T-helper 17 cell (primary cell): ENCODE measurements at regions not wholly inside any gene's neighbourhood (a gene's known extent, or its start where the extent isn't known, plus 50 kb on each side); places are given as distances from the start of the nearest gene placed in this dataset.
A peak's percentile ranks its signal among the peaks of the same experiment; 100 is the strongest.
"Not testable (repeated sequence)": the region's sequence is repeated elsewhere in the genome, so short reads cannot be mapped to it uniquely, and the experiment has no call there.

ENCODE experiments used
- ATAC-seq: fragments of 150-1000 bp; cut with Tn5 transposase; 2 replicates; pipeline ENCODE4 v1.10.0; 2021; ENCODE audit warnings: mild to moderate bottlenecking, moderate library complexity
- DNase-seq, 3 donors: peaks; one replicate each; pipeline versions ENCODE4 v3.0.0 to v3.0.0-alpha.2; 2020 to 2021
- H3K9me3 ChIP-seq: one replicate; pipeline ENCODE4 v1.7.0; 2013; ENCODE audit warnings: low read length, mild to moderate bottlenecking; ENCODE audit not compliant: control insufficient read depth, poor library complexity, severe bottlenecking
- H3K27ac Mint-ChIP-seq: one replicate; pipeline ENCODE4 v1.8.0; 2022; ENCODE audit warnings: mild to moderate bottlenecking, moderate library complexity, mixed read lengths
- H3K27me3 Mint-ChIP-seq: one replicate; pipeline ENCODE4 v1.8.0; 2022; ENCODE audit warnings: mixed read lengths
- H3K36me3 Mint-ChIP-seq: one replicate; pipeline ENCODE4 v1.8.0; 2022; ENCODE audit warnings: low read depth, mixed read lengths
- H3K4me1 Mint-ChIP-seq: one replicate; pipeline ENCODE4 v1.8.0; 2022; ENCODE audit warnings: mild to moderate bottlenecking, mixed read lengths
- H3K4me3 Mint-ChIP-seq: one replicate; pipeline ENCODE4 v1.8.0; 2022; ENCODE audit warnings: mild to moderate bottlenecking, moderate library complexity, mixed read lengths

DNA sequence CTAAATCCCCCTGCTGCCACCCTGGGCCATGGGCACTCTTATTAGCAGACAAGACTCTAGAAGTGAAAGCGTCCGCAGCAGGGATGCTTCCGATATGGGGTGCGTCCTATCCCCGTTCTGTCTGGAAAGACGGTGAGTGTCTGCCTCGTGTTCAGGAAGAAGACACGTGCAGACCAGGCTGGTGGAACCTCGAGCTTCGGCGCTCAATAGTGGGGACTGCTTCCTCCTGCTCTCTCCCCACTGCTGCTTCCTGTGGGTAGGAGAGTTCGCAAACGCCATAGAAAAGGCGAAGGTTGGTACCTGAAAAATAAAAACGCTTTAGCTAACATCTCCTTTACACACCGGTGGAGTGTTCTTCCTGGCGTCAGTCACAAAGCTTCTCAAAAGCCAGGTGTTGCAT is 67.7 kb upstream of the LYZL2 start:
- not testable (repeated sequence) for H3K36me3 Mint-ChIP-seq
- H3K27ac Mint-ChIP-seq: peak overlapping the region; percentile 96

DNA sequence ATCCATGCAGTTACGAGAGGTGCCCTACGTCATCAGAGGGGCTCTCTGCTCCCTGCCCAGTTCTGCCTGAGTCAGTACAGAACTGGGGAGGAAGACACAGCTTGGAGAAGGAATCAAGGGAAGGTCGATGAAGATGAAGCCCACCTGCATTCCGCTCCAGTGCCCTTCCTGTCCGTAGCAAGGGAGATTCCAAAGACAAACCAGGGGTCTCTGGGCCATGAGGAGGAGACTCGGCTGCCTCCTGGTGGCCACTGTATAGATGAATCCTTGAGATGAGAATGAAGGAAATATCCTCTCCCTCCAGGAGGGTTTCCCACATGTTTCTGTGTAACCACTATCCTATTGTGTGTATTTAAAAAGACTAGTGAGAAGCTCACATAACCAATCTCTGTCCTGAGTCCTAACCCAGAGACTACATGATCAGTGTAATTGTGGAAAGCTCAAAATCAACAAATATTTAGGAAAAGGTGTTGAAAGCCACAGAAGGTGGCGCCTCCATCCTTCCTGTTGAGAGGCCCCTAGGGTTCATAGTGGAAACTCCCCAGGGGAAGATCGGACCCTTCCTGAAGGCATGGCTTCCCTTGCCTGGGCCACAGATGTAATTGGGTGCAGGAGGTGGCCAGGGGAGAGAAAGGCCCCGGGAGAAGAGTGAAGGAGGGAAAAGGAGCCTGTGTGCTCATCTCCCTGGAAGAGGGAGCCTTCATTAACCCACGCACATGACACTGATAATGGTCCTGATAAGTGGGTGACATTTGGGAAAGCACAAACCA is 67.0 kb upstream of the LYZL2 start:
- H3K9me3 ChIP-seq, H3K27me3 Mint-ChIP-seq, ATAC-seq, DNase-seq, H3K36me3 Mint-ChIP-seq: not testable (repeated sequence)
- Mint-ChIP-seq H3K27ac (peak overlapping the region; percentile 96), H3K4me1 (peaks cover 43% of the 10 kb centered on the region), H3K4me3 (peak overlapping the region; percentile 47)

More for the DNA sequence above, 67.7 kb upstream of the LYZL2 start:
- H3K27me3 Mint-ChIP-seq, DNase-seq, H3K4me3 Mint-ChIP-seq, ATAC-seq, H3K9me3 ChIP-seq: not testable (repeated sequence)
- peaks cover 46% of the 10 kb centered on the region for H3K4me1 Mint-ChIP-seq

DNA sequence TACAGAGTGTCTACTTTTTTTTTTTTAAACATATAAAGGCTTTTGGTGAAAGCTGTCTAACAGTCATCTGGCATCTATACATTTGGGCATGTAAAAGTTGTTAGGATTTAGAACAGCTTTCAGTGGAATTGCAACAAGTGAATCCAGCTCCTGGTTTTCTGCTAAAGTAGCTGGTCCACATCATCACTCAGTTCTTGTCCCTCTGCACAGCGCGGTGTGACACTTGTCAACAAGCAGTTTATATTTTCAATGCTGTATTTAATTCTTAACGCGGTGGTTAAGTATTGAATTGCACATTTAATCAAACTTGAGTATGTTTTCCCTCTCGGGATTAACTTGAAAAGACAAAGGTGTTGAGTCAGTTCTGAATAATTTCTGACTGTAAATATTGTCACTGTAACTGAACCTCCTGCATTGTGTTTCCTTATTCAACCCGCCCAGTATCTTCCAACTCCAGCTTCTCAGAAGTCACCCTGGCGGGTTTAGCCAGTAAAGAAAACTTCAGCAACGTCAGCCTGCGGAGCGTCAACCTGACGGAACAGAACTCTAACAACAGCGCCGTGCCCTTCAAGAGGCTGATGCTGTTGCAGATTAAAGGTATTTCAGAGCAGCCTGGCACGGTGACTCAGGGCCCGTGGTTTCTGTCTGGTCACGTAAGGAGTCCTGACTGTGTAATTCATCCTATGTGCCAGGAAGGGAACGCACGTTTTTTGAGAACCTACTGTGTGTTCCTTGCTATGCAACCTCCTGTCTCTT is 66.1 kb upstream of the LYZL2 start:
- ATAC-seq (peak; percentile 95), DNase-seq (peak in 2 of 3 donors; percentile 28 to 43)
- peaks cover 39% of the 10 kb centered on the region for H3K4me1 Mint-ChIP-seq
- not testable (repeated sequence) for H3K27me3 Mint-ChIP-seq, H3K36me3 Mint-ChIP-seq, H3K9me3 ChIP-seq
- peak overlapping the region; percentile 68 for H3K4me3 Mint-ChIP-seq
- H3K27ac Mint-ChIP-seq: peak overlapping the region; percentile 96

DNA sequence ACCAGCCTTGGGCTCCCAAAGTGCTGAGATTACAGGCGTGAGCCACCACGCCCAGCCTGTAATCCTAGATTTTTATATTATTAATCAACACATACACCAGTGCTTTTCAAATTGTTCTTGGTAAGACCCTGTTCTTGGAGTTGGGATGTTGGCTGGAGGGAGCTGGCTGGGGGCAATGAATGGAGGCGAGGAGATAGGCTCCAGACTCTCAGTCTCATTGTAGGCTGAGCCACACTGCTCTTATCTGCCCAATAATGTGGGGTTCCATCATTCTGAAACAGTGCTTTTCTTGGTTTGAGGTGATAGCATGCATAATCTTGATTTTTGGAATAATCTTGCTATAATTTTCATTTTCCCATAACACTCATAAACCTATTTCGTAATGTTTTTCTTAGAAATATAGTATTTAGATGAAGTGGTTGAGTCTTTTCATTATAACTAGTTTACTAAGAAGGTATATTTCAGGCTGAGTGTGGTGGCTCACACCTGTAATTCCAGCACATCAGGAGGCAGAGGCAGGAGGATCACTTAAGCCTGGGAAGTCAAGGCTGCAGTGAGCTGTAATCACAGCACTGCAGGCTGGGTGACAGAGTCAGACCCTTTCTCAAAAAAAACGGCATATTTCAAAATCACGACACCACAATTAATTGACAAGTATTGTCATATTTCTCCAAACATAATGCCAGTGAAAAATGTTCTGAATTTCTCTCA is 65.1 kb upstream of the LYZL2 start:
- Mint-ChIP-seq H3K36me3 (no peaks in the 10 kb centered on the region), H3K4me3 (no peak overlapping the region), H3K4me1 (peaks cover 32% of the 10 kb centered on the region), H3K27me3 (no peaks in the 10 kb centered on the region), H3K27ac (peak overlapping the region; percentile 96)
- DNase-seq (no peak), ATAC-seq (no peak)
- H3K9me3 ChIP-seq: no peaks in the 10 kb centered on the region

DNA sequence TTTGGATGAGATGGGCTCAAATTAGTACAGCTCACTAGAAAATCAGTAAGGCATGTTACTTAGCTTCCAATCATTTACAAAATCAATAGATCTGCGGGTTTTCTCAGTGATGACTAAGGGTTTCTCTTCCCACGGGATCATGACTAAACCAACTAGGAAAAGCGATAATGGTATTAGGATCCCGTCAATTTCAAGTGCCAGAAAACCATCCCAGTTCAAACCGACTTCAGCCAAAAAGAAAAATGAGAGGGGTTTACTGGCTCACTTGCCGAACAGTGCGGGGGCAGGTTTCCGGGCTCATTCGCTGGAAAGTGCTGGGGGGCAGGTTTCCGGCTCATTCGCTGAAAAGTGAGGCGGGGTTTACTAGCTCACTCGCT is 62.1 kb upstream of the LYZL2 start:
- Mint-ChIP-seq H3K36me3 (no peaks in the 10 kb centered on the region), H3K27ac (no peak overlapping the region), H3K27me3 (peaks cover 16% of the 10 kb centered on the region), H3K4me1 (peaks cover 10% of the 10 kb centered on the region), H3K4me3 (no peak overlapping the region)
- DNase-seq (no peak), ATAC-seq (no peak)
- H3K9me3 ChIP-seq: no peaks in the 10 kb centered on the region

DNA sequence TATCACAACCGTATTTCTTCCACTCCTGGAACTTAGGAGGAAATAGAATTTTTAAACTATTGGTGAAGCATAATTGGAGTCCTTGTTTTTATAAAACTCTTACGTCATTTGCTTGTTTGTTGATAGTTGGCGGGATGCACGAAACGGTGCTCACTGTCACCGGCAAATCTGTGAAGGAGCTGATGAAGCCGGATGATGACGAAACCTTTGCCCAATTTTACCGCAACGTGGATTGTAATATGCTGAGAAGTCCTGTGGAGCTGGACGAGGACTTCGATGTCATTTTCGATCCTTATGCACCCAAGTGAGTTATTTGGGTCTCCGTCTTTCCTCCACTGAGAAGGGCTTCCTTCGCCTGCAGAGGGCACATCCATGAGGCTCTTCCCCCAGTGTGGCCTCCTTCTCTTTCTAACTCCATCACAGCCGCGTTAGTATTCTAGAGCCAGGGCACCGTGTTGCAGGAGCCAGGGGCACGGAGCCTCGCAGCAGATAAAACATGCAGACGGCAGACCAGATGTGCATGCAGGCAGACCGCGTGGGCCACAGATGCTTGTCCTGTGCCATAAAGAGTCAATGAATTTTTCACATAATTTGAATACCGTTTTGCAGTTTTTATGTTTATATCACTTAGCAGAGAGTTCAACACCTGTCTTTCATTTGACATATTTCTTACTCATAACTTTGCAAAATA is 61.5 kb upstream of the LYZL2 start:
- not testable (repeated sequence) for H3K4me1 Mint-ChIP-seq, H3K27ac Mint-ChIP-seq

DNA sequence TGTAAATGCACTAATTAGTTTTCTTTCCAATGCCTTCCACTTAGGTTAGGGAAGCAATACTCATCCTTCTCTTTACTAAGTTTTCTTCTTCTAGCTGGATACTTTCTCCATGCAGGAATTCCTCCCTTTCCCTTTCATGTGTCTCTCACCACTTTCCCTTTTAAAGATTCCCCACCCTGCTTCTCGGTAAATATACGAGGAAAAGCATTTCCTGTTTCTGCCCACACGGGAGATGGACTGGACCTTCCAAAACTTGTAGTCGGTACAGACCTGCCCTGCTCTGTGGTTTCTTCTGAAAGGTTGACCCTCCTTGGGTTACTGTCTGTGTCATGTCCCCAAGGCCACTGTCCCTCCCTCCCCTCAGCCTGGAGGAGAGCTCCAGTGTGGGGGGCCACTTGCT is 58.9 kb upstream of the LYZL2 start:
- DNase-seq: no peak
- H3K27ac Mint-ChIP-seq: no peak overlapping the region
- H3K4me1 Mint-ChIP-seq: peaks cover 2% of the 10 kb centered on the region
- peak overlapping the region; percentile 12 for H3K4me3 Mint-ChIP-seq
- H3K9me3 ChIP-seq: no peaks in the 10 kb centered on the region
- H3K27me3 Mint-ChIP-seq: peaks cover 47% of the 10 kb centered on the region
- ATAC-seq: no peak
- no peaks in the 10 kb centered on the region for H3K36me3 Mint-ChIP-seq

More for the DNA sequence above, 61.5 kb upstream of the LYZL2 start:
- not testable (repeated sequence) for DNase-seq, ATAC-seq, H3K36me3 Mint-ChIP-seq, H3K4me3 Mint-ChIP-seq, H3K9me3 ChIP-seq
- H3K27me3 Mint-ChIP-seq: peaks cover 22% of the 10 kb centered on the region

DNA sequence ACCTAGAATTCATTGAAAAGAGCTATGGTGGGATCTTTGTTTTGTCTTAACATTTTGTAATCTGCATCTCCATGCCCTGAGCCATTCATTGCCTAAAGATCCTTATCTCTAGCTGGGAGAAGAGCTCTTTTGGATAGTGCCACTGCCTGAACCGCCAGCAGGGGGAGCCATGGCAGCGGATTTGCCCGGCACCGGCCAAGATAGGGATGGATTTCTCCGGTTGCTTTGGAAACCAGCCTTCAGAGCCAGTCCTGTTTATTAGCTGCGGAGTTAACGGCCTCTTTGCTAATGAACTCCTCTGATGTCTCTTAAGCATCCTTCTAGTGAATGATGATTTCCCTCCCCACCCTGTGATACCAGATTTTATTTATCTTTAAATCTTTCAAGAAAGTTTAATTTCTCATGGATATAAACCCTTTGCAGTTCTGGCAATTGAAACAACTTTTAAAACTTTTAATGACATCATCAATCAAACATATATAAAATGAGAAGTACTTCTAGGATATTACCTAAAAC is 58.2 kb upstream of the LYZL2 start:
- no peak overlapping the region for H3K4me3 Mint-ChIP-seq
- H3K27me3 Mint-ChIP-seq: peaks cover 49% of the 10 kb centered on the region
- ATAC-seq (peak; percentile 77), DNase-seq (peak; percentile 61 to 73 (median 63))
- no peaks in the 10 kb centered on the region for H3K9me3 ChIP-seq
- H3K36me3 Mint-ChIP-seq: no peaks in the 10 kb centered on the region
- no peak overlapping the region for H3K27ac Mint-ChIP-seq
- H3K4me1 Mint-ChIP-seq: peaks cover 2% of the 10 kb centered on the region

DNA sequence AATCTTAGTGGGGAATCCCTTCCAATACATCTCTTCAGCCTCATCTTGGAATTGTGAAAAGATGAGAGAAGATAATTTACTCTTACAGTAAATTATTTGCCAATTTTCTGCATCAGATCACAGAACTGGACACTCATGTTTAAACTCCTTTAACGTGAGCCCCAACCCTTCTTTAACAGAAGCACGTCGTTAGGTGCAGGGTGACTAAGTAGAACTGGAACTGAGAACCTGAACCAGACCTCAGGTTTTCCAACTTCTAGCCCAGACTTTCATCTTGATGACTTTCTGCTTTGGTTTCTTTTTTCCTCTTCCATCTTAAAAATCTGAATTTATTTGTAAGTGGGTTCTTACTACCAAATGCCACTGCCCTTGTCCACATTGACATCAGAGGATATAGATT is 57.2 kb upstream of the LYZL2 start:
- ATAC-seq (no peak), DNase-seq (no peak)
- peaks cover 56% of the 10 kb centered on the region for H3K27me3 Mint-ChIP-seq
- no peak overlapping the region for H3K4me3 Mint-ChIP-seq
- H3K9me3 ChIP-seq: no peaks in the 10 kb centered on the region
- H3K36me3 Mint-ChIP-seq: no peaks in the 10 kb centered on the region
- H3K27ac Mint-ChIP-seq: no peak overlapping the region
- H3K4me1 Mint-ChIP-seq: peaks cover 2% of the 10 kb centered on the region

DNA sequence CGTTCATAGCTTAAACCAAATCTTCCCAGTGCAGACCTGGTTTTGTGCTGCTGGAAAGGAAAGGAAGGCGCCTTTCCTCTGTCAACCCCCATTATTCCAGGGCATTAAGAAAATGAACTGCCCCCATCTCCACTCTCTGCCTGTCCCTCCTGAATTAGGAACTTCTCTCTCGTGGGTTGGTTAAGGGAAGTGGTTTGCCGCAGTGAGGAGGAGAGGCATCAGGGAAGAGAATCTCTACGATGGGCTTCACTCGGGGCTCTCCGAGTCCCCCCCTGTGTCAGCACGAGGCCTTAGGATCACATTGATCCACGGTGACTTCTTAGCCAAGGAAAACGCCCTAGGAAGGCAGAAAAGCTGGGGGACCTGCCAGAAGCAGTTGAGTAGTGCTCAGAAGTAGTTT is 53.9 kb upstream of the LYZL2 start:
- H3K27ac Mint-ChIP-seq: no peak overlapping the region
- ATAC-seq (no peak), DNase-seq (no peak)
- no peak overlapping the region for H3K4me3 Mint-ChIP-seq
- peaks cover 2% of the 10 kb centered on the region for H3K36me3 Mint-ChIP-seq
- H3K9me3 ChIP-seq: no peaks in the 10 kb centered on the region
- peaks cover 63% of the 10 kb centered on the region for H3K27me3 Mint-ChIP-seq
- H3K4me1 Mint-ChIP-seq: peaks cover 2% of the 10 kb centered on the region

DNA sequence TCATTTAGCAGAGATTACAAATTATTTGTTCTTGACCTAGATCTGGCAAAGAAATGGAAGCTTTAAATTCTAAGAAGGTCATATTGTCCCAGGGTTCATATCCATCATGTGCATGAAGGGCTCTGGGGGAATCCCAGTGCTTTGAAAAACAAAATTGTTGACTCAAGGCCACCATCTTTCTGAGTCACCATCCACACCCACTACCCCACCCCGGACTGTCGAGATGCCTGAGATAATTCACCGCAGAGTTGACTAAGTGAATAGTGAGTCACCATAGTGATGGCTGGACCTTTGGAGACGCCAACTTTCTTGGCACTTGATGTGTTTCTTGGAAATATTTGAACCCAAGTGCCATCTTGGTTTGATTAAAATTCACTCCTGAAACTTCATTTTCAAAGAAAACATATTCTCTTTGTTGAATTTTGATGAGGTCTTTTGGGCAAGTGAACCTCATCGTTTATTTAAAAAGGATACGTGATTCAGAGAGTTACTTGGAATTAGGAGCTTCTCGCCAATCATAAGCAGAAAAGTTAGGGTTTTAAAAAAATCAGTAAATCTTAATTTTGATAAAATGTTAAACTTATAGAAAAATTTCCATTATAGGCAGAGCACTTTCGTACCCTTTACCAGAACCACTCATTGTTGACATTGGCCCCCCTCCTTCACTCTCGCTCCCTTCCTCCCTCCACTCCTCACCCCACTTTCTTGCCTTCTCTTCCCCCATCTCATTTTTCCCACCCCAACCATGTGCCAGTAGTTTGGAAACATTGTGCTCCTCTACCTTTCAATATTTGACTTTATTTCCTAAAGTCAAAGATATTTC is 53.0 kb upstream of the LYZL2 start:
- H3K27ac Mint-ChIP-seq, H3K36me3 Mint-ChIP-seq, H3K4me3 Mint-ChIP-seq, H3K4me1 Mint-ChIP-seq, H3K9me3 ChIP-seq: not testable (repeated sequence)
- peak; percentile 87 for ATAC-seq
- peaks cover 67% of the 10 kb centered on the region for H3K27me3 Mint-ChIP-seq
- DNase-seq: peak in 1 of 3 donors; percentile 21

DNA sequence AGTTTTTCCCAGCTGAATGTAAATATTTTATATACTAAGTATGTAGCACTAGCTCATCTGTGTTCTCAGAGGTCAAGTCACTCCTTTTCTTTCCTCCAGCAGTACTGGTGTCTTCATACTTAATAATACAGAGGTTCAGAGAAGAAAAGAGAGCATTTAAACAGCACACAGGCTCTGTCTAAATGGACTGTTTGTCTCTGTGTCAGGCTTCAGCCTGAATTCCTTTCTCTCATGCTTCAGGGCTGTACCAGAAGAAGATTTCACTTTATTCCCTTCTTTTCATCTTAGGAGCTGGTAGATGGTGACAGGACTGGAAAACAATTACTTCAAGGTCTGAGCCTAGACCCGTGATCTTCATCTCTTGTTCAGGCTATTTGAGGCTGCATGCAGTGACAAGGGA is 51.4 kb upstream of the LYZL2 start:
- no peak for ATAC-seq
- no peaks in the 10 kb centered on the region for H3K9me3 ChIP-seq
- no peak for DNase-seq
- Mint-ChIP-seq H3K27ac (no peak overlapping the region), H3K4me3 (no peak overlapping the region), H3K4me1 (peaks cover 2% of the 10 kb centered on the region), H3K36me3 (peaks cover 3% of the 10 kb centered on the region), H3K27me3 (peaks cover 54% of the 10 kb centered on the region)
